Osteocyte (in vitro differentiated cells): ENCODE measurements at regions not wholly inside any gene's neighbourhood (a gene's known extent, or its start where the extent isn't known, plus 50 kb on each side); places are given as distances from the start of the nearest gene placed in this dataset.

Source experiments
- DNase-seq: peaks from one replicate; pipeline ENCODE4 v3.0.0; 2021; ENCODE audit warnings: mixed read lengths; ENCODE audit not compliant: unreplicated experiment; ENCODE audit errors: extremely low spot score
- H3K27ac Mint-ChIP-seq: one replicate; pipeline ENCODE4 v1.8.0; 2021; ENCODE audit warnings: mild to moderate bottlenecking, mixed read lengths; ENCODE audit not compliant: unreplicated experiment
- H3K27me3 Mint-ChIP-seq: one replicate; pipeline ENCODE4 v1.8.0; 2021; ENCODE audit warnings: mixed read lengths; ENCODE audit not compliant: unreplicated experiment
- H3K36me3 Mint-ChIP-seq: one replicate; pipeline ENCODE4 v1.8.0; 2021; ENCODE audit warnings: mixed read lengths; ENCODE audit not compliant: unreplicated experiment
- H3K4me1 Mint-ChIP-seq: one replicate; pipeline ENCODE4 v1.8.0; 2021; ENCODE audit warnings: mixed read lengths; ENCODE audit not compliant: unreplicated experiment
- H3K4me3 Mint-ChIP-seq: one replicate; pipeline ENCODE4 v1.8.0; 2021; ENCODE audit warnings: mild to moderate bottlenecking, moderate library complexity, mixed read lengths; ENCODE audit not compliant: unreplicated experiment
- H3K9me3 Mint-ChIP-seq: one replicate; pipeline ENCODE4 v1.8.0; 2021; ENCODE audit warnings: mixed read lengths; ENCODE audit not compliant: unreplicated experiment
- CTCF ChIP-seq: fragments of 200-600 bp; sonication (generic); IDR thresholded peaks from 2 replicates; pipeline ENCODE4 v1.5.0; 2021; ENCODE audit warnings: antibody characterized with exemption, mild to moderate bottlenecking, moderate library complexity

- DNase-seq, result no peak
- H3K36me3 Mint-ChIP-seq, result no peaks in the 10 kb centered on the region
- peaks cover 25% of the 10 kb centered on the region for H3K4me1 Mint-ChIP-seq
- H3K9me3 Mint-ChIP-seq, result no peaks in the 10 kb centered on the region
- no peaks in the 10 kb centered on the region for H3K27me3 Mint-ChIP-seq
- TF ChIP-seq CTCF, result no peak
- H3K4me3 Mint-ChIP-seq, result no peak overlapping the region
- no peak overlapping the region for H3K27ac Mint-ChIP-seq
These were observed 400.6 kb downstream of the PTPRU start for GRCh38 chr1:29636936-29637335.

- no peaks in the 10 kb centered on the region for H3K27me3 Mint-ChIP-seq
- peak; percentile 76 for DNase-seq
- H3K9me3 Mint-ChIP-seq, result no peaks in the 10 kb centered on the region
- H3K4me3 Mint-ChIP-seq, result no peak overlapping the region
- no peak overlapping the region for H3K27ac Mint-ChIP-seq
- no peak for TF ChIP-seq CTCF
- no peaks in the 10 kb centered on the region for H3K36me3 Mint-ChIP-seq
- H3K4me1 Mint-ChIP-seq, result peaks cover 30% of the 10 kb centered on the region
These were observed 399.4 kb downstream of the PTPRU start for GRCh38 chr1:29635501-29636263.

- Mint-ChIP-seq H3K27me3 (no peaks in the 10 kb centered on the region), H3K27ac (no peak overlapping the region), H3K36me3 (no peaks in the 10 kb centered on the region), H3K4me3 (no peak overlapping the region), H3K4me1 (peaks cover 24% of the 10 kb centered on the region), H3K9me3 (no peaks in the 10 kb centered on the region)
- peak; percentile 70 for DNase-seq
- TF ChIP-seq CTCF, result no peak
These were observed 398.5 kb downstream of the PTPRU start for GRCh38 chr1:29634746-29635335.

- Mint-ChIP-seq H3K9me3 (no peaks in the 10 kb centered on the region), H3K36me3 (no peaks in the 10 kb centered on the region), H3K4me3 (no peak overlapping the region), H3K27ac (no peak overlapping the region), H3K27me3 (no peaks in the 10 kb centered on the region), H3K4me1 (peaks cover 22% of the 10 kb centered on the region)
- DNase-seq, result peak; percentile 67
- no peak for TF ChIP-seq CTCF
These were observed 398.0 kb downstream of the PTPRU start for GRCh38 chr1:29634324-29634723.

- H3K9me3 Mint-ChIP-seq, result no peaks in the 10 kb centered on the region
- TF ChIP-seq CTCF, result no peak
- H3K4me1 Mint-ChIP-seq, result peaks cover 22% of the 10 kb centered on the region
- no peaks in the 10 kb centered on the region for H3K36me3 Mint-ChIP-seq
- peak; percentile 54 for DNase-seq
- no peaks in the 10 kb centered on the region for H3K27me3 Mint-ChIP-seq
- no peak overlapping the region for H3K4me3 Mint-ChIP-seq
- no peak overlapping the region for H3K27ac Mint-ChIP-seq
These were observed 397.4 kb downstream of the PTPRU start for GRCh38 chr1:29633771-29634170.
